NCI-H446 (cell line): ENCODE measurements at regions not wholly inside any gene's neighbourhood (a gene's known extent, or its start where the extent isn't known, plus 50 kb on each side); places are given as distances from the start of the nearest gene placed in this dataset.

Experiments
- DNase-seq, 2 experiments: peaks; one replicate each; lab custom pipeline; 2025; lab: John Stamatoyannopoulos, UW

DNA sequence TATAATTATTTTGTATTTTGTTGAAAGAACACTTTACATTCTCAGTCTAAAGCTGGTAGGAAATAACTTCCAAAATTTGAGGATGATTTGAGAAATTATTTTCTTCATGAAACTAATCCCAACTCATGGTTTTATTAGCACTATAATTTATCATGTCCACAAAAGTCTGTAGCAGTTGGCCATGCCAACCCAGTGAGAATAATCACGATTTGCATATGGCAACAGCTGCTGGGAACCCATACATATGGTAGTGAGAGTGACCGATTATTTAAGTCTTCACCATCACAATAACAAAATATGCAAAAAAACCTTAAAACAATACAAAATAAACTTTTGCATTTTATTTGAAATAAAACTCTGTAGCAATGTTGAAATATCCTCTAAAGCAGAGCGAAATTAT lies 445.9 kb upstream of the ANO3 start:
- DNase-seq, result no peak

DNA sequence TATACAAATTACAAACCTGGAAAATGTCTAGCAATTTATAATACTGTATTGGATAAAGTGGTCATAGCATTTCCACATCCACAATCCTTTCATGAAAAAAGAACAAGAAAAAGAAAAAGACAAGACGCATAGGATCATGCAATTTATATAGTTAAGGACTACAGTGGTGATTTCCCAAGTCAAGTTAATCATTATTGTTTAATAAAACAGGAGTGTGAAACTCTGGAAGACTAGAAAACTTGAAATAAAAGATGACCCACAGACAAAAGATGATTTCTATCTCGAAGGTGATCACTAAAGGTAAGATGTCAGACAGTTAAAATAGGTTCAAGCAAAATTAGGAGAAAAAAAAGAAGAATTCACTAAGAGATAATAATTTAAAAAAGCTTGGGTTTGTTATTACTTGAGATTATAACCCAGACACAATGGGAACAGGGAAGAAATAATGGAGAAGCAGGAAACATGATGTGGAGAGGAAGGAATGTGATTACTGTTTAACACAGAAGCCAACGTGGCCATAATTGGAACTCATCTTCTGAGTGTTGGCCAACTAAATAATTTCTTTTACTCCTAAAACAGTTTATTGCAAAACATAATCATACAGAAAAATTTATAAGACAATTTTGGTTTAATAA lies 441.2 kb upstream of the ANO3 start:
- DNase-seq, result no peak

DNA sequence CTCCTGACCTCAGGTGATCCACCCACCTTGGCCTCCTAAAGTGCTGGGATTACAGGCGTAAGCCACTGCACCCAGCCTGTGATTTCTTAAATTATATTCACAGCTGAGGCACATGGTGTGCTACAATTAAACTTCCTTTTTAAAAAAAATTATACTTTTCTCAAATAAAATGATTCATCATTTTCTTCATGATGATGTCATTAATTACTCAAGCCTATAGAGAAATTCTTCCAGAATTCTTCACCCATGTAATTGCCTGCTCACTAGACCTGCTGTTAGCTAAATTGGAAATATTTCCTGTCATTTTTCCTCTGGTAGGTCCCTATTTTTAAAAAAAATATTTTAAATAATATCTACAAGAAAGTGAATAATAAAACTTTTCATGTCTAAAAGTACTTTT lies 440.0 kb upstream of the ANO3 start:
- DNase-seq, result no peak

DNA sequence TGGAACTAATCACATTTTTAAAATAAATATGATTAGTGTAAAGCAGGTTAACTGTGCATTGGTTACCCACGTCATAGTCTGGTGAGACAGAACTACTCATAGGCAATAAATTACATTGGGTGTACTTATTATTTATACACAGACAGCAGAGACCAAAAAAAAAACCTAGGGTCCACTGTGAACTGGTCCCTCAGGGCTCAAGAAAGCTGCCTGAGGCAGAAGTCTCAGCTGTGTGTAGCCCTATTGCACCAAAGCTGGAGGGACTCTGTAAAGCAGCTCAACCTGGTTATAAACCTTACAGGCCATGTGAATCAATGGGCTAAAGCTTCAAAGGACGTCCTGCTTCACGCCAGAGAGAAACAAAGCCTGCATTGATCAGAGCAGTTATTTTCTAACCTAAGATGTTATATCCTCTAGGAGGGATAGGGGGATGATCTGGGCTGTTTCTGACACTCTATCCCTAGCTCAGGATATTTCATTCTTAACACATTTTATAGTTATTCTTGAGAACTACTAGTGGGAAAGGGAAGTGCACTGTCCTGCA lies 432.2 kb upstream of the ANO3 start:
- no peak for DNase-seq

DNA sequence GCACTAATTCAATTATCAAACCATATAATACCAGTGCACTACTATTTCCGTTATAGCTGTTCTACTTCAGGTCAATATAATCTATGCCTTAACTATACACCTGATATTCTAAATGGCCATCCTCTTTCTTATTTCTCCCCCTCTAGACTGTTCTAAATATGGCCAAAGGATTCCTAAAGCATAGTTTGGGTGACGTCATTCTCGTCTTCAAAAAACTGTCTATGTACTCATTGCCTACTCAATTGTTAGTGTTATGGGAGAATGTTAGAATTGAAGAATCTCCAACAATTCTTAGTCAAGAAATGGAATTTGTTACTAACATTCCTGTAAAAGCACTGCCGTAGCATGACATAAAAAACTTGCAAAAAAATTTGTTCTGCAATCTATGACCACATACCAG lies 431.1 kb upstream of the ANO3 start:
- DNase-seq, result no peak

DNA sequence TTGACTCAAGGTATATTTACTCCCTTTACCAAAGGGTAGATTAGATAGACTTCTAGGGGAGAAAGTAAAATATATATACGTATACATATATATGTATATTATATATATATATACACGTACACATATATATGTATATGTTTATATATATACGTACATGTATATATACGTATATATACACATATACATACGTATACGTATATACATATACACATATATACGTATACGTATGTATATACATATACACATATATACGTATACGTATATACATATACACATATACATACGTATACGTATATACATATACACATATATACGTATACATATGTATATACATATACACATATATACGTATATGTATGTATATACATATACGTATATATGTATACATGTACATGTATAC lies 430.5 kb upstream of the ANO3 start:
- no peak for DNase-seq

DNA sequence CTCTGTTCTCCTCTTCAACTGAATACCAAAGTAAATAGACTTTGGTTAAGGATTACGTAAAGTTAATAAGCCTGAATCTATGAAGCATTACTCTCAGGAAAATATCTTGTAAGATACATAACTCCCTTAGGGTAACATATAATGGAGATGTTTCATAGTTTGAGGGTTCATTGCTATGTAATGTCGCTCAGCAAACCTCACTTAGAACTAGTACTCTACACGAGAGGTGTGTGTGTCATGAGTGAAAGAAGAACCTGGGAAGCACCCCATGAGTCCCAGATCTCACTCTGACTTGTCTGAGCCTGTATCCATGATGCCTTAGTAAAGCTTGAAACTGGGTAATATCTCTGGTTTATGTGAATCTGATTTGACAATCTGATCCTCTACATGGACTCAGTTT lies 429.5 kb upstream of the ANO3 start:
- DNase-seq, result no peak

DNA sequence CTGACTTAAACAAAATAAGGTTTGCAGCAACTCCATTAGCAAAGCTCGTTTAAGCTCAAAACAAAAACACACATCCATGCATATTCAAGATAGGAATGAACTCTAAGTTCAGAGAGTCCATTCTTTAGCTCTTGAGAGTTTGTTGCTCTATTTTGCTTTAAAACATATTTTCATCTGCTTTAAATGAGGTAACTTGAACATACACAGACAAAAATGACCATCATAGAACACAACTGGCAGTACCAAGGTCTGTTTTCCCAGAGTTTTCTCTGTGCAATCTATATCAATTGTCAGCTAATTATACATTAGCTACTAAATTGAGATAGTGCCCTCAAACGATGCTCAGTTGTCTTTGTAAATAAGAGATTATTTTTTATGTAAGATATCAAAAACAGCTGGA lies 423.2 kb upstream of the ANO3 start:
- no peak for DNase-seq

DNA sequence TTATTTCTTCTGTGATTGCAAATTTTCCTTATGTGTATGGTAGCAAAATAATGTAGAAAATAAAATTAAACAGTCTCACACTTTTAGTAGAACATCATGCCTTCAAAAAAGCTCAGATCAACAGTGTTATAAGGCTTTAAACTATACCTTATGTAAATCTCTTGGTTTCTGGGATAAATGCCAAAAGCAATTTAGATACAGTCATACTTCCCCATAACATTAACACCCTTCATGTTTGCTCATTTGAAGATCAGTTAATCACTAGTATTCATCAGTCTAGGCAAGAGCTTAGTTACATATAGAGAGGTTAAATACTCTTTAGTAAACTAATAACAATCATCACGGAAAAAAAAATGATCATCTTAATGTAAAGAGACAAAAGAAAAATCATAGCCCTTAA lies 421.8 kb upstream of the ANO3 start:
- DNase-seq, result no peak

DNA sequence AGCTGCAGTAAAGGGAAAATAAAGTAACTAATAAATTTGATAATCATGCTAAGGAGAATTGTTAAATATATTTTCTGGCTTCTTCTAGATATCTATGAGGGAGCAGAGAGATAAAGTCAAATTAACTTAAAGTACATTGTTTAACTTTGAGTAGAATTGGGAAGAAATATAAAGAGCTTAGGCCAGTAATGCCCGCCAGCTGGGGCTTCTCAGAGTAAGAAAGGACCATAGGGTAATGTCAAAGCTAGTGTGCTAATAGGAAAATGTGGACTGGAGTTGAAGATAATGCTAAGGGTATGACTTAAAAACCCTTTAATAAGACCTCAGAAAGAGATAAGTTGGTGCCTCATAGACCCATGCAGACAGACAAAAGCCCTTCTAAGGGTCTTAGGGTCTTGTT lies 411.6 kb upstream of the ANO3 start:
- no peak for DNase-seq

DNA sequence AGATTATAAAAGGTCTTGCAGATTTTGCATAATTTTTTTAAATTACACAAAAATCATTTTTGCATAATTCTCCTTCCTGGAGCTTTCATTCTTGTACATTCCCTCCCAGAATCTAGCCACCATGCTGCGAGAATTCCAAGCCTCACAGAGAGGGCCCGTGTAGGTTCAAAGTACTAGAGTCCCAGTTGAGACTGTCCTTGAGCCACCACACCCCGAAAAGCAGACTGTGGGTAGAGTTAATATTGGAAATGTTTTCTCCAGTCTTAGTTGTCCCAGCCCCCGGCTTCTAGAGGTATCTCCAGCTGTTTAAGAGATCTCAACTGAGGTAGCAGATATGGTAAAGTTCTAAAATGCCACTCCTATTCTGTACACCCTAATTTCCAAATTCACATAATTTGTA lies 407.3 kb upstream of the ANO3 start:
- DNase-seq, result no peak

DNA sequence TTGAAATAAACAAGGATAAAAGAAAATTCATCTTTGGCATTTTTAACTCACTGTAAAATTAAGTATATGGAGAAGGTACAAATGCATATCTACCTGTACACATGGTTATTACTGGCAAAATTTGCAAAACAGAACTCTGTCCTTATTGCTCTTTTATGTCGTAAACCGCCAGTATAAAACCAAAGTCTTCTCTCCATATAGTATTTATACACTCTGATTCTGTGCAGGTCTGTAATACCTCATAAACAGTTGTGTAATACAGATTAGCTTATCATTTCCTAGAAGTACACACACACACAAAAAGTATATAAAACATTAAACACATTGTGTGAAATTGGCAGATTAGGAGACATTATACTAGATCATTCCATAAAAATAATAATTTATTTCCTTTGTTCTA lies 406.6 kb upstream of the ANO3 start:
- no peak for DNase-seq

DNA sequence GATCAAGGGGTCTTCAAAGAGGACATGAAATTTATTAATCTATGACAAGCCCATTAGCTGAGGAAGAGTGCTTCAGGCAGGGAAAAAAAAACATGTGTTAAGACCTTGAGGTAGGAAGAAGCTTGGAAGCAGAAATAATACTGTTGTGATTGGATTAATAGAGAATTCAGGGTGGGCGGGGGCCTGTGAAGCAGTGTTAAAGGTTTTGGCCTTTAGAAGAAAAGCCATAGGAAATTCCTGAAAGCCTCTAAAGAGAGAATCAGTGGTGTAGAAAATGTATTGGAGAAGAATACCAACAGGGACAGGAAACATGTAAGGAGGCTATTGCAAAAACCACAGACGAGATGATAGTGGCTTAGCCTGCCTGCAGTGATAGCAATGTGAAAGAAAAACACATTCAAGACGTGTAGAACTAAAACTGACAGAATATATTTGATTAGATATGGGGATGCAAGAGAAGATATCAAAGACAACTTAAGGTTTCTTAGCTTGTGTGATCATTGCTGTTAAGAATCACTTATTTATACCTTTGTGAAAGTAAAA lies 404.4 kb upstream of the ANO3 start:
- no peak for DNase-seq

DNA sequence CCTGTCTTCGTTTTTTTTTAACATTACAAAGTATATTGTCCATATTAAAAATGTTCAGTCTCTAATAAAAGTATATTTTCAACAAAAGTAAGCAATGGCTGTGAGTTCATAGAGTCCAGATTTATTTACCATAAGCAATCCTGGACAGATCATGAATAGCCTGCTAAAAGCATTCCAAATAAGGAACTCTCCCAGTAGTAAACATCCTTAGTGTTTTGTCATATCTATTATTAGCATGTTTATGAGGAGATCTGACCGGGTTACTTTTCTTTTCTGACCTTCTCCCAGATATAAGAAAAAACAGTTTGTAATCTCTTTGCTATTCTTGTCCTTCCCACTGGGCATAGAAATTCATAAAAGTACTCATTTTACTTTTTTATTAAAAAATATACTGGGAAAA lies 403.9 kb upstream of the ANO3 start:
- DNase-seq, result no peak

DNA sequence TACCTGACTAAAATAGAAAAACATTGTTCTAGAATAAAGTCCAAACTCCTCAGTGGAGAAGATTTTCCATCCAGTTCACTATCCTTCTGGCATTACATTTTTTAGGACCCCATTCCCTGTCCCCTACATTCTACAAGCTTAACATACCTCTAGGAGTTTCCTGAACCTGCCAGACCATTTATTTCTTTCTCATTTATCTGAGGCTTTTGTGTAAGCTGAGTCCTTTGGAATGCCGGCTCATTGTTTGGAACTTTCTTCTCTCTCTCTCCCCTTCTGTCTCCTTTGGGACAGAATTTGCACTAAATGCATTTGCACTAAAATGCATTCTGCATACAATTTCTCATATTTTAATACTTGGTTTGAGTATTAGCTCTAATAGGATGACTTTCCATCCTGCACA lies 393.0 kb upstream of the ANO3 start:
- no peak for DNase-seq

DNA sequence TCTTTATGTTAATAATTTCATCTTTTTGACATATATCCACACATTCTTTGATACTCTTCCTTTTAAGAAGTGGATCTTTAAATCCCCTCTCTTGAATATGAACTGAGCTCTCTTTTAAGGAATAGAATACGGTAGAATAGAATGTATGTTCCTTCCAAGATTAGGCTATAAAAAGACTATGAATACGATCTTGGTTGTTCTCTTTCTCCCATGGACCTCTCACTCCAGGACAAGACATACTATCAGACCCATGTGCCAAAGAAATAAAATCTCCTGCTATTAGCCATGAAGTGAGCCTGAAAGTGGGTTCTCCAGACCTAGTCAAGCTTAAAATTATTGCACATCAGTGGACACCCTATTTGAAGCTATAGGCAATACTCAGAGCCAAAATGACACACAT lies 392.2 kb upstream of the ANO3 start:
- DNase-seq, result no peak

DNA sequence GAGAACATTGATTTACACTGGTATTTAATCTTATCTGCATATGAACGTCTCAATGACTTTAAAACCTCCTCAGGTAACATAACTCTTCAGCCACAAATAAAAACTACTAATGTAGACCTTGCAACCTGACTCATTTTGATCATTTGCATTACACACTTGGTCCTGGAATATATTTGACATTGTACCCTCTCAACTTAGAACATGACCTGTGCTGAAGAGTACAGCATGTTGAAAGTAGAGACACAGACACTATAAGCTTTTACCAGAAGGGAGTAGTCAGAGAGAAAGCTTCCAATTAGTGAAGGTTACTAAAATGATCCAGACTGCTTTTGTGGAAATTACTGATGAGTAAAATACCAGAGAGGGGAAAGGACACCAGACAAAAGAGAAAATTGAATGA lies 390.6 kb upstream of the ANO3 start:
- DNase-seq, result no peak

DNA sequence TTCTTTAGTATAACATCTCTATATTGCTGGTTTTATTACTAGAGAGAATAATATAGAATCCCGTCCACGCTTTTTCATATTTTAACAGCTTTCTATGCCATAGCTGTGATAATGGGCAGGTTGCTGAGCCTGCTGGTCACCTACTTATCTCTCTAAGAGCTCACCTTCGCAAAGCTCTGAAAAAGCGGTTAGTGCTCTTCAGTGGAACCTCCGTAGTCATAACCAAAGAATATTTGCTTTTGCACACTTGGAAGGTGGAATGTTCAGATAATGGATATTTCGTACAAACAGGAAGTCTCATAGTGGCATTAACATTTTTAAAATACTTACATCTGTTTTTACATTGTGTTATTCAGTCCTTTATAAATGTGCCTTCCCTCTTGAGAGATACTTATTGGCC lies 388.9 kb upstream of the ANO3 start:
- no peak for DNase-seq

DNA sequence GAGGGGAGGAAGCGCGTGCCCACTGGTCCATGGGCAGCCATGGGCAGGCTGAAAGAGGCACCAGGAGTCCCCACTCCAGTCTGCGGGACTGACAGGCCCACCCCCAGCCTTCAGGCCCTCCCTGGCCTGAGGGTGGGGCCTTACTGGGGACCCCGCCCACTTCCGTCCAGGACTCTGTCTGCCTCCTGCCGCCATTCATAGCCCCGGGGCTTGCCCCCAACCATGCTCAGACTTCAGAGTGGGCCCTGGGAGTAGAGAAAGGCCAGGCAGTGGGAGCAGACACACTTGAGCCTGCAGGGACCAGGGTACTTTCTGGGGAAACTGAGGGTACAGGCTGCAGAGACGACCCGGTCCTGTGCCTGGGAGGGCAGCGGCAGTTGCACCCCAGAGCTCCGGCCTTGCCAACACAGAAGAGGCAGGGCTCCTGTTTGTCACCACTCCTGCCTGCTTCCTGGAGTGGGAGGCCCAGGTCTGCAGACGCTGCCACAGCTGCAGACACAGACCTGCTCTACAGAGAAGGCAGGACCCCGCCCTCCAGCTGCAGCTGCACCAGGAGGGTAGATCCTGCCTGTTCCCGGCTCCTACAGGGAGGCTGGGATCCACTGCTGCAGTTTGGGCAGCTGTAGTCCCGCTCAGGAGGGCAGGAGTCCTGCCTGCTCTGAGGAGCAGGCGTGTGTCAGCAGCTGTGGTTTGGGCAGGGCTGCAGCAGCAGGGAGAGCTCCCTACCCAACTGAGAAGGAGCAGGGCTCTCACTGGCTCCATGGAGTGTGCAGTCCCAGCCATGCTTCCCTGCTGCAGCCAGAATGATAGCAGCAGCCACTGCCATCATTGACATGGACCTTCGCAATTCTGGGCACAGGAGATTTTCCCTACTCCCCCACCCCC lies 387.9 kb upstream of the ANO3 start:
- DNase-seq, result no peak

DNA sequence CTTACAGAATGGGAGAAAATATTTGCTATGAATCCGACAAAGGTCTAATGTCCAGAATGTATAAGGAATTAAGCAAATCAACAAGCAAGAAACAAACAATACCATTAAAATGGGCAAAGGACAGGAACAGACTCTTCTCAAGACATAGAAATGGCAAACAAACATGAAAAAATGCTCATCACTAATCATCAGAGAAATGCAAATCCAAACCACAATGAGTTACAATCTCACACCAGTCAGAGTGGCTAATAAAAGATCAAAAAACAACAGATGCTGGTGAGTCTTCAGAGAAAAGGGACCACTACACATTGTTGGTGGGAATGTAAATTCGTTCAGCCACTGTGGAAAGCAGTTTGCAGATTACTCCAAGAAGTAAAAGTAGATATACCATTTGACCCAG lies 382.0 kb upstream of the ANO3 start:
- DNase-seq, result no peak

DNA sequence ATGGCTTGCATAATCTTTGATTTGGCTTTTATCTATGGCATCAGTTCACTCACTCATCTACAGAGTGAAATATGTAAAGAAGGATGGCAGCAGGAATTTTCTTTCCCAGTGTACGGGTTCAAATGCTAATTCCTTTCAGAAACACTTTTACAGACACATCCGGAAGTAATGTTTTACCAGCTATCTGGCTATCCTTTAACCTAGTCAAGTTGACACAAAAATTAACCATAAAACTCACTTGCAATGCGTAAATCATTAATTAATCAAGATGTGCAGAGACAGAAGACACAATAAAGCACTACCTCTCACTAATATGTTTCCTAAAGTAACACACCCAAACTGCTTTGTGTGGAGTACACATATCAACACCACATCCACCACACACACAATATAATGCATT lies 378.9 kb upstream of the ANO3 start:
- DNase-seq, result no peak

DNA sequence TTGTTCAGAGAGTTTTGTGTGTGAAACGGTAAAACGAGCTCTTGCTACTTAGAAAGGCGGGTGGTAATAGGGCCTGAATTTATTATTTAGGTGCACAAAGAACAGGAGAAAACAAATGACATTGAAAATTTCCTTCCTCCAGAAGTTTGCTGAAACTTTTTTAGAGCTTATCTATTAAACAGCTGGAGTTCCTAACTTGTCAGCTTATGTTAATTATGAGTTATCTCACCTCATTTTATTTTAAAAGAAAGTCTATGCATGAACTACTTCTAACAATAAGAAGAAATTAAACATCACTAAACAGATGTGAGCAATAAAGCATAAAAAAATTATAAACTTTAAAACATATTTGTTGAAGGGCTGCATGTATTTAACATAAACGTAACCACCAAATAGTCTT lies 373.9 kb upstream of the ANO3 start:
- DNase-seq, result no peak

DNA sequence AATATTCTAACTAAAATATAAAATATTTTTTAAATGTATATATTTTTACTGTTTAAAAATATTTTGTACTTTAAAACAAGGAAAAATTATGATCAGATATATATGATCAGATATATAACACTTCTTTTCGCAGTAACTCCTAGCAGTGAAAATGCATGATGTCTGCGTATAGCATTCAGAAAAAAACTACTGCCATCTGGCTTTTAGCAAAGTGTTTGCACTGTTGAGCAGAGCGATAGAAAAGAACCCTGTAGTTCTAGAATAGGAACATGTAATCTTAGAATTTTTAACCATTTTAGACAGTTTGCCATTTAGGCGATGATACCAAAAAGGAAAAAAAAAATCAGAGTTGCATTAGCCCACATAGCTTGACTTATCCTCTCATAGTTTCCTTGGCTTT lies 370.4 kb upstream of the ANO3 start:
- DNase-seq, result no peak
